SK-N-SH (cell line): ENCODE measurements at regions not wholly inside any gene's neighbourhood (a gene's known extent, or its start where the extent isn't known, plus 50 kb on each side); places are given as distances from the start of the nearest gene placed in this dataset.

ENCODE experiments used
- EP300 ChIP-seq, 2 experiments: IDR thresholded peaks; 2 replicates each; pipeline versions ENCODE4 v1.4.0 to v1.6.1; 2012; ENCODE audit warnings: borderline replicate concordance in 1 of 2, low read depth in 1 of 2, low read length in 1 of 2
- GABPA ChIP-seq: IDR thresholded peaks from 2 replicates; pipeline ENCODE4 v1.4.0; 2012; ENCODE audit warnings: low read depth, mild to moderate bottlenecking
- RFX5 ChIP-seq: IDR thresholded peaks from 2 replicates; pipeline ENCODE4 v1.6.1; 2012; ENCODE audit warnings: mild to moderate bottlenecking, improper control_type of control experiment, low read length
- TAF1 ChIP-seq: IDR thresholded peaks from 2 replicates; pipeline ENCODE4 v1.6.1; 2012; ENCODE audit warnings: low read depth, mild to moderate bottlenecking, low read length, moderate library complexity, borderline replicate concordance
- TF ChIP-seq, protein P1 (sequence below): fragments of 200-600 bp; sonication (generic); IDR thresholded peaks from 2 replicates; pipeline ENCODE4 v1.6.1; 2017; ENCODE audit warnings: antibody characterized with exemption, mild to moderate bottlenecking, moderate library complexity
- TF ChIP-seq, protein P2 (sequence below): IDR thresholded peaks from 2 replicates; pipeline ENCODE4 v1.6.1; 2012; ENCODE audit warnings: mild to moderate bottlenecking, low read depth, low read length, moderate library complexity

DNA sequence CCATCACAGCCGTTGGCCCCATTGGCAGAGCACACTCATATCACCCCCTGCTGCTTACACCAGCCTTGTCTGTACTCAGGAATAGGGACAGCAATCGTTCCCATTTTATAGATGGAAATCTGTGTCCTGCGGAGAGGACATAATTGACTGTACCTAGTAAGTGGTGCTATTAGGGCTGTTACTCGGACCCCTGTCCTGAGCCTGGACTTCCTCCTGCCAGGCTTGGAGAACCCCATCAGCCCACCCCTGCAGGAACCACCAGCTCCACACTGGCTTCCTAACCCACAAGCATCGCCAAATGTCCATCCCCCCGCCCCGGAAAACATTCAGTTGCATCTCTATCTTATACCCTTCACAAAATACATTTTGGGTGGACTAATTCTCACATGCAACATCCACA lies 139.8 kb upstream of the RET start:
- no peak for TF ChIP-seq GABPA
- TF ChIP-seq, protein P1, sequence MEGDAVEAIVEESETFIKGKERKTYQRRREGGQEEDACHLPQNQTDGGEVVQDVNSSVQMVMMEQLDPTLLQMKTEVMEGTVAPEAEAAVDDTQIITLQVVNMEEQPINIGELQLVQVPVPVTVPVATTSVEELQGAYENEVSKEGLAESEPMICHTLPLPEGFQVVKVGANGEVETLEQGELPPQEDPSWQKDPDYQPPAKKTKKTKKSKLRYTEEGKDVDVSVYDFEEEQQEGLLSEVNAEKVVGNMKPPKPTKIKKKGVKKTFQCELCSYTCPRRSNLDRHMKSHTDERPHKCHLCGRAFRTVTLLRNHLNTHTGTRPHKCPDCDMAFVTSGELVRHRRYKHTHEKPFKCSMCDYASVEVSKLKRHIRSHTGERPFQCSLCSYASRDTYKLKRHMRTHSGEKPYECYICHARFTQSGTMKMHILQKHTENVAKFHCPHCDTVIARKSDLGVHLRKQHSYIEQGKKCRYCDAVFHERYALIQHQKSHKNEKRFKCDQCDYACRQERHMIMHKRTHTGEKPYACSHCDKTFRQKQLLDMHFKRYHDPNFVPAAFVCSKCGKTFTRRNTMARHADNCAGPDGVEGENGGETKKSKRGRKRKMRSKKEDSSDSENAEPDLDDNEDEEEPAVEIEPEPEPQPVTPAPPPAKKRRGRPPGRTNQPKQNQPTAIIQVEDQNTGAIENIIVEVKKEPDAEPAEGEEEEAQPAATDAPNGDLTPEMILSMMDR, result no peak
- no peak for TF ChIP-seq RFX5
- no peak for TF ChIP-seq EP300 (IDR thresholded peaks at IDR 0.05; ENCODE audit: borderline replicate concordance in 1 of 2, low read depth in 1 of 2, low read length in 1 of 2)
- no peak for TF ChIP-seq TAF1
- TF ChIP-seq, protein P2, sequence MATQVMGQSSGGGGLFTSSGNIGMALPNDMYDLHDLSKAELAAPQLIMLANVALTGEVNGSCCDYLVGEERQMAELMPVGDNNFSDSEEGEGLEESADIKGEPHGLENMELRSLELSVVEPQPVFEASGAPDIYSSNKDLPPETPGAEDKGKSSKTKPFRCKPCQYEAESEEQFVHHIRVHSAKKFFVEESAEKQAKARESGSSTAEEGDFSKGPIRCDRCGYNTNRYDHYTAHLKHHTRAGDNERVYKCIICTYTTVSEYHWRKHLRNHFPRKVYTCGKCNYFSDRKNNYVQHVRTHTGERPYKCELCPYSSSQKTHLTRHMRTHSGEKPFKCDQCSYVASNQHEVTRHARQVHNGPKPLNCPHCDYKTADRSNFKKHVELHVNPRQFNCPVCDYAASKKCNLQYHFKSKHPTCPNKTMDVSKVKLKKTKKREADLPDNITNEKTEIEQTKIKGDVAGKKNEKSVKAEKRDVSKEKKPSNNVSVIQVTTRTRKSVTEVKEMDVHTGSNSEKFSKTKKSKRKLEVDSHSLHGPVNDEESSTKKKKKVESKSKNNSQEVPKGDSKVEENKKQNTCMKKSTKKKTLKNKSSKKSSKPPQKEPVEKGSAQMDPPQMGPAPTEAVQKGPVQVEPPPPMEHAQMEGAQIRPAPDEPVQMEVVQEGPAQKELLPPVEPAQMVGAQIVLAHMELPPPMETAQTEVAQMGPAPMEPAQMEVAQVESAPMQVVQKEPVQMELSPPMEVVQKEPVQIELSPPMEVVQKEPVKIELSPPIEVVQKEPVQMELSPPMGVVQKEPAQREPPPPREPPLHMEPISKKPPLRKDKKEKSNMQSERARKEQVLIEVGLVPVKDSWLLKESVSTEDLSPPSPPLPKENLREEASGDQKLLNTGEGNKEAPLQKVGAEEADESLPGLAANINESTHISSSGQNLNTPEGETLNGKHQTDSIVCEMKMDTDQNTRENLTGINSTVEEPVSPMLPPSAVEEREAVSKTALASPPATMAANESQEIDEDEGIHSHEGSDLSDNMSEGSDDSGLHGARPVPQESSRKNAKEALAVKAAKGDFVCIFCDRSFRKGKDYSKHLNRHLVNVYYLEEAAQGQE, result no peak
